ENCODE measurements at regions not wholly inside any gene's neighbourhood (a gene's known extent, or its start where the extent isn't known, plus 50 kb on each side); places are given as distances from the start of the nearest gene placed in this dataset.

GRCh38 chr2:217434180-217434975 lies 568.4 kb downstream of the TNS1 start:
- DNase-seq, result no peak

GRCh38 chr2:217433522-217433921 lies 569.3 kb downstream of the TNS1 start:
- no peak for DNase-seq

GRCh38 chr2:217431577-217432269 lies 571.1 kb downstream of the TNS1 start:
- no peak for DNase-seq

GRCh38 chr2:217430916-217431576 lies 571.2 kb upstream of the TNP1 start:
- DNase-seq, result no peak

- DNase-seq, result no peak
Observed at GRCh38 chr2:217429981-217430500, 570.2 kb upstream of the TNP1 start.

GRCh38 chr2:217421834-217422233 lies 562.0 kb upstream of the TNP1 start:
- DNase-seq, result no peak

GRCh38 chr2:217420854-217421253 lies 561.0 kb upstream of the TNP1 start:
- no peak for DNase-seq

GRCh38 chr2:217419055-217419671 lies 559.3 kb upstream of the TNP1 start:
- DNase-seq, result no peak

- no peak for DNase-seq
Observed at GRCh38 chr2:217418544-217418943, 558.7 kb upstream of the TNP1 start.

GRCh38 chr2:217418090-217418489 lies 558.2 kb upstream of the TNP1 start:
- DNase-seq, result no peak

- no peak for DNase-seq
Observed at GRCh38 chr2:217417536-217417935, 557.7 kb upstream of the TNP1 start.

- DNase-seq, result no peak
Observed at GRCh38 chr2:217415316-217415715, 555.5 kb upstream of the TNP1 start.

GRCh38 chr2:217414429-217414828 lies 554.6 kb upstream of the TNP1 start:
- DNase-seq, result no peak

- no peak for DNase-seq
Observed at GRCh38 chr2:217413193-217413592, 553.3 kb upstream of the TNP1 start.

- no peak for DNase-seq
Observed at GRCh38 chr2:217412721-217413120, 552.9 kb upstream of the TNP1 start.

- no peak for DNase-seq
Observed at GRCh38 chr2:217412277-217412676, 552.4 kb upstream of the TNP1 start.

GRCh38 chr2:217410681-217410960 lies 550.8 kb upstream of the TNP1 start:
- DNase-seq, result no peak

- DNase-seq, result no peak
Observed at GRCh38 chr2:217409949-217410680, 550.3 kb upstream of the TNP1 start.

GRCh38 chr2:217407362-217407761 lies 547.5 kb upstream of the TNP1 start:
- no peak for DNase-seq

GRCh38 chr2:217404236-217404760 lies 544.4 kb upstream of the TNP1 start:
- no peak for DNase-seq

GRCh38 chr2:217402761-217403383 lies 543.0 kb upstream of the TNP1 start:
- no peak for DNase-seq

GRCh38 chr2:217402144-217402543 lies 542.3 kb upstream of the TNP1 start:
- DNase-seq, result no peak

Measured in activated effector memory CD4-positive, alpha-beta T cell treated with anti-CD3 and anti-CD28 coated beads, Interleukin-2, amount 50 U/mL, for 16 hours (primary cell).